ENCODE measurements at regions not wholly inside any gene's neighbourhood (a gene's known extent, or its start where the extent isn't known, plus 50 kb on each side); places are given as distances from the start of the nearest gene placed in this dataset.

- H3K27ac Mint-ChIP-seq (ENCODE audit: unreplicated experiment): no peak overlapping the region
- FAIRE-seq: no peak
- H3K27me3 ChIP-seq (ENCODE audit: insufficient read depth, low read length): no peaks in the 10 kb centered on the region
Measured at GRCh38 chr2:191749181-191749540, 71.2 kb downstream of the NABP1 start.

DNA sequence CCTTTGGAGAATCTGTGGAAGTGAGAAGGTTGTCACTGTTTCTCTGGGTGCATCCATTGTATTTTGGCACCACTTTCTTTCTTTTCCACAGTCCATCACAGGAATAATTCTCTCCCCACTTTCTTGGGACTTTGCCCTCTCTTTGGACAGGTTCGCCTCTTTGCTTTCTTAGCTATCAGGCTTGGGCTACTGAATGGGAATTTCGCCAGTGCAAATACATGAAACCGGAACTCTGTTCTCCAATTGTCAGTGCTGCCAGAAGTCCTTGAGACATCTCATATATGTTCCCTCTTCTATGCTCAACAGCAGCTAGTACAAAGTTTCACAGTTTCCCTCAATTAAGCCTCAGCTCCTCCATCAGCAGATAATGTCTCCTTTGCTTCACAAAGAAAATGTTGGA is 76.2 kb downstream of the NABP1 start:
- TF ChIP-seq CTCF (IDR thresholded peaks at IDR 0.05; ENCODE audit: insufficient read depth, low read depth, low read length) (no peak), EZH2 (IDR thresholded peaks at IDR 0.05; ENCODE audit: insufficient read depth, low read length) (no peak)
- DNase-seq (ENCODE audit: low read depth): no peak
- Histone ChIP-seq H3K9me3 (ENCODE audit: insufficient read depth, low read depth, low read length) (no peaks in the 10 kb centered on the region), H3K27ac (ENCODE audit: low read depth, low read length) (no peak overlapping the region), H2AFZ (ENCODE audit: low read depth, low read length) (no peak overlapping the region), H3K4me2 (ENCODE audit: low read length) (no peak overlapping the region), H3K4me3 (ENCODE audit: insufficient read depth, low read depth, low read length) (no peak overlapping the region), H3K79me2 (ENCODE audit: insufficient read depth, low read length) (no peaks in the 10 kb centered on the region), H3K27me3 (ENCODE audit: insufficient read depth, low read length) (no peaks in the 10 kb centered on the region), H3K4me1 (ENCODE audit: insufficient read depth, low read length) (no peaks in the 10 kb centered on the region), H3K36me3 (ENCODE audit: insufficient read depth, low read length) (no peaks in the 10 kb centered on the region), H3K9ac (ENCODE audit: low read length) (no peak overlapping the region), H4K20me1 (ENCODE audit: insufficient read depth, low read length) (no peaks in the 10 kb centered on the region)
- Mint-ChIP-seq H3K4me3 (ENCODE audit: unreplicated experiment) (no peak overlapping the region), H3K27me3 (ENCODE audit: low read depth, unreplicated experiment) (no peaks in the 10 kb centered on the region), H3K36me3 (ENCODE audit: low read depth, unreplicated experiment) (no peaks in the 10 kb centered on the region), H3K27ac (ENCODE audit: unreplicated experiment) (no peak overlapping the region), H3K4me1 (ENCODE audit: low read depth, unreplicated experiment) (no peaks in the 10 kb centered on the region), H3K9me3 (ENCODE audit: unreplicated experiment) (no peaks in the 10 kb centered on the region)
- FAIRE-seq: no peak

More at GRCh38 chr2:191749181-191749540, 71.2 kb downstream of the NABP1 start:
- TF ChIP-seq EZH2 (IDR thresholded peaks at IDR 0.05; ENCODE audit: insufficient read depth, low read length) (no peak), CTCF (IDR thresholded peaks at IDR 0.05; ENCODE audit: insufficient read depth, low read depth, low read length) (no peak)
- Histone ChIP-seq H3K4me3 (ENCODE audit: insufficient read depth, low read depth, low read length) (no peak overlapping the region), H2AFZ (ENCODE audit: low read depth, low read length) (no peak overlapping the region), H3K9me3 (ENCODE audit: insufficient read depth, low read depth, low read length) (no peaks in the 10 kb centered on the region), H3K9ac (ENCODE audit: low read length) (no peak overlapping the region), H3K27ac (ENCODE audit: low read depth, low read length) (no peak overlapping the region), H3K79me2 (ENCODE audit: insufficient read depth, low read length) (no peaks in the 10 kb centered on the region), H4K20me1 (ENCODE audit: insufficient read depth, low read length) (no peaks in the 10 kb centered on the region), H3K4me1 (ENCODE audit: insufficient read depth, low read length) (peaks cover 21% of the 10 kb centered on the region), H3K36me3 (ENCODE audit: insufficient read depth, low read length) (no peaks in the 10 kb centered on the region), H3K4me2 (ENCODE audit: low read length) (no peak overlapping the region)
- Mint-ChIP-seq H3K27me3 (ENCODE audit: low read depth, unreplicated experiment) (no peaks in the 10 kb centered on the region), H3K4me3 (ENCODE audit: unreplicated experiment) (no peak overlapping the region), H3K36me3 (ENCODE audit: low read depth, unreplicated experiment) (no peaks in the 10 kb centered on the region), H3K4me1 (ENCODE audit: low read depth, unreplicated experiment) (peaks cover 22% of the 10 kb centered on the region), H3K9me3 (ENCODE audit: unreplicated experiment) (no peaks in the 10 kb centered on the region)
- no peak for DNase-seq (ENCODE audit: low read depth)

DNA sequence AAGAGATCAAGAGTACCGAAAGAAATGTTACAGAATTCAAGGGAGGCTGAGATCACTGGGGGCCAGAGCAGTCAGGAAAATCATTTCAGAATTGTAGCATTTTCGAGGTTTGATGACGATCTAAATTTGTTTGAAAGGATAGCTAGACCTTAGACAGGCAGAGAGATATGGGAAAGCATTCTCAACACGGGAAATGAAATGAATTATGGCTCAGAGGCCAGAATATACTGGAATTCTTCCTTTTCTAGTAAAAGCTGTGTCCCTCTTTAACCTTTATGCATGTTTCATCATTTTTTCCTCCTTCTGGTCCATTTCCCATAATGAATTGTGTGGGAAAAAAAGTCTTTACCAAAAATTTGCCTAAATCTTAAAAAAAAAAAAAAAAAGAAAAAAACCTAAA is 78.8 kb downstream of the NABP1 start:
- no peaks in the 10 kb centered on the region for H3K79me2 ChIP-seq (ENCODE audit: insufficient read depth, low read length)
- no peaks in the 10 kb centered on the region for H3K27me3 ChIP-seq (ENCODE audit: insufficient read depth, low read length)
- FAIRE-seq (no peak), DNase-seq (ENCODE audit: low read depth) (no peak)
- no peak overlapping the region for H3K4me3 ChIP-seq (ENCODE audit: insufficient read depth, low read depth, low read length)
- no peaks in the 10 kb centered on the region for H3K36me3 Mint-ChIP-seq (ENCODE audit: low read depth, unreplicated experiment)
- no peaks in the 10 kb centered on the region for H3K9me3 ChIP-seq (ENCODE audit: insufficient read depth, low read depth, low read length)
- no peak overlapping the region for H3K4me2 ChIP-seq (ENCODE audit: low read length)
- H3K9ac ChIP-seq (ENCODE audit: low read length): no peak overlapping the region
- H3K27me3 Mint-ChIP-seq (ENCODE audit: low read depth, unreplicated experiment): no peaks in the 10 kb centered on the region
- H3K27ac ChIP-seq (ENCODE audit: low read depth, low read length): no peak overlapping the region
- no peaks in the 10 kb centered on the region for H3K4me1 ChIP-seq (ENCODE audit: insufficient read depth, low read length)
- TF ChIP-seq EZH2 (IDR thresholded peaks at IDR 0.05; ENCODE audit: insufficient read depth, low read length) (no peak), CTCF (IDR thresholded peaks at IDR 0.05; ENCODE audit: insufficient read depth, low read depth, low read length) (no peak)
- no peaks in the 10 kb centered on the region for H3K36me3 ChIP-seq (ENCODE audit: insufficient read depth, low read length)
- no peak overlapping the region for H2AFZ ChIP-seq (ENCODE audit: low read depth, low read length)
- H3K27ac Mint-ChIP-seq (ENCODE audit: unreplicated experiment): no peak overlapping the region
- no peak overlapping the region for H3K4me3 Mint-ChIP-seq (ENCODE audit: unreplicated experiment)
- H3K9me3 Mint-ChIP-seq (ENCODE audit: unreplicated experiment): no peaks in the 10 kb centered on the region
- no peaks in the 10 kb centered on the region for H4K20me1 ChIP-seq (ENCODE audit: insufficient read depth, low read length)
- H3K4me1 Mint-ChIP-seq (ENCODE audit: low read depth, unreplicated experiment): no peaks in the 10 kb centered on the region

Data from astrocyte (in vitro differentiated cells and primary cell).